PC-9 (cell line): ENCODE measurements at regions not wholly inside any gene's neighbourhood (a gene's known extent, or its start where the extent isn't known, plus 50 kb on each side); places are given as distances from the start of the nearest gene placed in this dataset.

Experiments
- CTCF ChIP-seq: fragments of 200-600 bp; sonication (generic); conservative IDR thresholded peaks from 2 replicates; pipeline ENCODE4 v1.6.1; 2017; ENCODE audit warnings: mixed run types, antibody characterized with exemption, mild to moderate bottlenecking, moderate library complexity
- EZH2 ChIP-seq: fragments of 200-600 bp; sonication (generic); IDR thresholded peaks from 2 replicates; pipeline ENCODE4 v1.8.0; 2017; ENCODE audit warnings: antibody characterized with exemption, low read depth

DNA sequence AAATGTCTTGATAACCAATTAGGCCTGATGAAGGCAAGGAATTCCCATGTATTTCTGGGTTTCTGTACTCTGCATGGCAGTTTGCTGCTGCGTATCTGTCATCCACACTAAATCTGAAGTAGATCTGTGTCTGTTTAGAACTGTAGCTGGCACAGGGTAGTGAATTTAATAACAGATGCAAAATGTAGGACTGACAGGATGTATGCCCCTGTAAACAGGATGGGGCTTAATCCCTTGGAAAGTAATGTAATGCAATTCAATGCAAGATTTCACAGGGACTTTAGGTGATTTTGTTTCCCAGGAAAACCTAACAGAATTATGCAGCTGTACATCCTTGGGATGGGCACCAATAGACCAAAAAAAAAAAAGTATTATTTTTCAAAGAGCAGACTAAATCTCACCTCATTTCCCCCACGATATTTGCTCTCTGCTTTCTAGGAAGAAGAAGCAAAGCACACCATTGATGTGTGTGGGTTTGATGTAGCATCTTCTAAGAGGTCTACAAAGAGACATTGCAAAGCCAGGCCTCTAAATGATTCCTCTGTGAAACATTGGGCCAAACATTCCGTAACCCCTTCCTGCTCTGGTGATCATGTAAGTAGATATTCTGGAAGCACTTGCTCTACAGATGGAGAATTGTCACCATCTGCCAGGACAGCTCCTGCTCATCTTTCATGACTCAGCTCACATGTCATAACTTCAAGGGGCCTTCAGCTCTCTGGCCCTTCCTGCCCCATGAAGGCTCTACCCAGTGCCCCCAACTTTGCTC lies 464.3 kb upstream of the RGMA start:
- TF ChIP-seq CTCF (no peak), EZH2 (no peak)
